ENCODE measurements at regions not wholly inside any gene's neighbourhood (a gene's known extent, or its start where the extent isn't known, plus 50 kb on each side); places are given as distances from the start of the nearest gene placed in this dataset.
A peak's percentile ranks its signal among the peaks of the same experiment; 100 is the strongest.

- DNase-seq: no peak
These were observed 72.3 kb upstream of the ADGRF1 start for GRCh38 chr6:47114460-47114859.

- no peak for DNase-seq
These were observed 70.2 kb upstream of the ADGRF1 start for GRCh38 chr6:47112317-47112716.

GRCh38 chr6:47111685-47112084 is 69.6 kb upstream of the ADGRF1 start:
- DNase-seq: no peak

GRCh38 chr6:47109281-47109680 is 67.1 kb upstream of the ADGRF1 start:
- no peak for DNase-seq

GRCh38 chr6:47106721-47107197 is 64.6 kb upstream of the ADGRF1 start:
- DNase-seq: no peak

- DNase-seq: no peak
These were observed 64.1 kb upstream of the ADGRF1 start for GRCh38 chr6:47106216-47106615.

GRCh38 chr6:47105469-47106178 is 63.5 kb upstream of the ADGRF1 start:
- no peak for DNase-seq

GRCh38 chr6:47103931-47104330 is 61.8 kb upstream of the ADGRF1 start:
- no peak for DNase-seq

- no peak for DNase-seq
These were observed 60.2 kb upstream of the ADGRF1 start for GRCh38 chr6:47102331-47102730.

GRCh38 chr6:47098570-47098993 is 56.5 kb upstream of the ADGRF1 start:
- no peak for DNase-seq

GRCh38 chr6:47097092-47097945 is 55.2 kb upstream of the ADGRF1 start:
- DNase-seq: peak in 4 of 6 experiments; percentile 2 to 49 (median 10)

GRCh38 chr6:47096211-47096895 is 54.2 kb upstream of the ADGRF1 start:
- DNase-seq: no peak

- no peak for DNase-seq
These were observed 52.3 kb upstream of the ADGRF1 start for GRCh38 chr6:47094241-47094925.

- no peak for DNase-seq
These were observed 51.0 kb upstream of the ADGRF1 start for GRCh38 chr6:47093169-47093568.

GRCh38 chr6:47091886-47092668 is 49.9 kb upstream of the ADGRF1 start:
- DNase-seq: no peak
